GM21529 (cell line): ENCODE measurements at regions not wholly inside any gene's neighbourhood (a gene's known extent, or its start where the extent isn't known, plus 50 kb on each side); places are given as distances from the start of the nearest gene placed in this dataset.

Experiments
- ATAC-seq: cut with Tn5 transposase; IDR thresholded peaks from one replicate; pipeline ENCODE4 v1.9.1; 2021; ENCODE audit not compliant: unreplicated experiment

- no peak for ATAC-seq
Measured at GRCh38 chr2:12381543-12382325, 335.0 kb upstream of the TRIB2 start.

GRCh38 chr2:12382366-12382765, 334.4 kb upstream of the TRIB2 start:
- no peak for ATAC-seq

- no peak for ATAC-seq
Measured at GRCh38 chr2:12389344-12390045, 327.2 kb upstream of the TRIB2 start.

GRCh38 chr2:12391116-12391515, 325.6 kb upstream of the TRIB2 start:
- no peak for ATAC-seq

GRCh38 chr2:12396699-12397098, 320.0 kb upstream of the TRIB2 start:
- ATAC-seq, result no peak

GRCh38 chr2:12397854-12398253, 318.9 kb upstream of the TRIB2 start:
- ATAC-seq, result peak; percentile 66

- ATAC-seq, result no peak
Measured at GRCh38 chr2:12399240-12399639, 317.5 kb upstream of the TRIB2 start.

GRCh38 chr2:12400543-12400942, 316.2 kb upstream of the TRIB2 start:
- no peak for ATAC-seq

GRCh38 chr2:12402440-12403139, 314.1 kb upstream of the TRIB2 start:
- ATAC-seq, result no peak

GRCh38 chr2:12404497-12404896, 312.2 kb upstream of the TRIB2 start:
- ATAC-seq, result no peak

GRCh38 chr2:12407160-12407559, 309.6 kb upstream of the TRIB2 start:
- ATAC-seq, result no peak

- peak; percentile 95 for ATAC-seq
Measured at GRCh38 chr2:12412898-12413305, 303.8 kb upstream of the TRIB2 start.

GRCh38 chr2:12415536-12415935, 301.2 kb upstream of the TRIB2 start:
- no peak for ATAC-seq

GRCh38 chr2:12416600-12416999, 300.1 kb upstream of the TRIB2 start:
- no peak for ATAC-seq

- ATAC-seq, result no peak
Measured at GRCh38 chr2:12417786-12418185, 298.9 kb upstream of the TRIB2 start.

GRCh38 chr2:12419803-12420202, 296.9 kb upstream of the TRIB2 start:
- ATAC-seq, result no peak

- no peak for ATAC-seq
Measured at GRCh38 chr2:12421046-12421445, 295.7 kb upstream of the TRIB2 start.

- ATAC-seq, result no peak
Measured at GRCh38 chr2:12424219-12424618, 292.5 kb upstream of the TRIB2 start.

- no peak for ATAC-seq
Measured at GRCh38 chr2:12424809-12425208, 291.9 kb upstream of the TRIB2 start.

GRCh38 chr2:12428324-12428723, 288.4 kb upstream of the TRIB2 start:
- no peak for ATAC-seq

GRCh38 chr2:12428786-12429185, 287.9 kb upstream of the TRIB2 start:
- ATAC-seq, result no peak
